8988T (cell line): ENCODE measurements at regions not wholly inside any gene's neighbourhood (a gene's known extent, or its start where the extent isn't known, plus 50 kb on each side); places are given as distances from the start of the nearest gene placed in this dataset.
"Not testable (repeated sequence)": the region's sequence is repeated elsewhere in the genome, so short reads cannot be mapped to it uniquely, and the experiment has no call there.

Experiments used
- DNase-seq: peaks from one replicate; pipeline ENCODE4 v3.0.0; 2011

- DNase-seq = not testable (repeated sequence)
These were observed 109.8 kb downstream of the SEPTIN7 start for GRCh38 chr7:35910621-35911020.

- not testable (repeated sequence) for DNase-seq
These were observed 112.5 kb downstream of the SEPTIN7 start for GRCh38 chr7:35913350-35913749.

DNA sequence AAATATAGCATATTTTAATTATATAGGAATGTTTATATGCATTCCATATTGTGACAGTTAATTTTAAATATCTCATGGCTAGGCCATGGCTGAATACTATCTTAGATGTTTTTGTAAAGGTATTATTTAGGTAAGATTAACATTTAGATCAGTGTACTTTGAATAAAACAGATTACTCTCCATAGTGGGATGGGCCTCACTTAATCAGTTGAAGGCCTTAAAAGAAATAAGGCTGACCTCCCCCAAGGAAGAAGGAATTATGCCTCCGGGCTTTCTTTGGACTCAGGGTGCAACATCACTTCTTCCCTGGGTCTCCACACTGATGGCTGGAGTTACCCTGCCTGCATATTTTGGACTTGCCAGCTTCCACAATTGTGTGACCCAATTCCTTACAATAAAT, 113.4 kb downstream of the SEPTIN7 start:
- DNase-seq = not testable (repeated sequence)

- DNase-seq = not testable (repeated sequence)
These were observed 114.5 kb downstream of the SEPTIN7 start for GRCh38 chr7:35915247-35915955.

DNA sequence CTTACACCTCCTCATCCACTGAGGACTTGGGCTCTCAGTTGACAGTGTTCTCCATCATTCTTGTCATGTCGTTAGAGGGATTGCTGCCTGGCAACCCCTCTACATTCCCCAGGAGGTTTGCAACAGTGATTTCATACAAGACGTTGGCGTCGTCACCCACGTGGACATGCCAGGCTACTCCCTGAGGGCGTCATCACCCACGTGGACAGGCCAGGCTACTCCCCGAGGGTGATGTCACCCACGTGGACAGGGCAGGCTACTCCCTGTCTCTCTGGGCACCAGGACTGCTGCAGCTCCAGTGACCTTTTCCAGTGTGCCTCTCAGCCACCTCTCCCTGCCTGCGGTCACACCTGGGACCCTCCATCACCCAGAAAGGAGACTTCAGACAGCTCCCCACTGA, 117.4 kb downstream of the SEPTIN7 start:
- not testable (repeated sequence) for DNase-seq

- not testable (repeated sequence) for DNase-seq
These were observed 118.8 kb downstream of the SEPTIN7 start for GRCh38 chr7:35919607-35920006.

DNA sequence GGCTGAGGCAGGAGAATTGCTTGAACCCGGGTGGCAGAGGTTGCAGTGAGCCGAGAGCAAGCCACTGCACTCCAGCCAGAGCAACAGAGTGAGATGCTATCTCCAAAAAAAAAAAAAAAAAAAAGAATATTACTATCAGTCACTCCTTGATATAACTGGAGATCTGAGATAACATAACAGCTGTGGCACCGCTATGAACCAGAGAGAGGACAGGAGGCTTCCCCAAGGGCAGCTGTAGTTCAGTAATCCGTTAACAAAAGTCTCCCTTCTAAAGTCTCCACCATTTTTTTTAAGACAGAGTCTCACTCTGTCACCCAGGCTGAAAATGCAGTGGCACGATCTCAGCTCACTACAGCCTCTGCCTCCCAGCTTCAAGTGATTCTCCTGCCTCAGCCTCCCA, 120.5 kb downstream of the SEPTIN7 start:
- not testable (repeated sequence) for DNase-seq

- not testable (repeated sequence) for DNase-seq
These were observed 123.8 kb downstream of the SEPTIN7 start for GRCh38 chr7:35924668-35925067.

DNA sequence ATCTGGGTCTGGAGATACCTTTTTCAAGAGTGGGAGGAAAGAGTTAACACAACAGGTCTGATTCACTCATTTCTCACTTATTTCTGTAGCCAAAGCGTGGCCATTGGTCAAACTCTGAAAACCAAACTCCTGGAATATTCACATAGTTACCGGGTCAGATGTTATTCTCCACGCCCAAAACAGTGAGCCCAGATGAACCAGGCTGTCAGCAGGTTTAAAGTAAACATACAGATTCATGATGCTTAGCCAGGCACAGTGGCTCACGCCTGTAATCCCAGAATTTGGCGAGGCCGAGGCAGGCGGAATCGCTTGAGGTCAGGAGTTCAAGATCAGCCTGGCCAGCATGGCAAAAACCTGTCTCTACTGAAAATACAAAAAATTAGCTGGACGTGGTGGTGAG, 126.1 kb downstream of the SEPTIN7 start:
- not testable (repeated sequence) for DNase-seq

- DNase-seq = not testable (repeated sequence)
These were observed 130.3 kb downstream of the SEPTIN7 start for GRCh38 chr7:35931134-35931533.

- DNase-seq = not testable (repeated sequence)
These were observed 130.7 kb downstream of the SEPTIN7 start for GRCh38 chr7:35931551-35931950.

DNA sequence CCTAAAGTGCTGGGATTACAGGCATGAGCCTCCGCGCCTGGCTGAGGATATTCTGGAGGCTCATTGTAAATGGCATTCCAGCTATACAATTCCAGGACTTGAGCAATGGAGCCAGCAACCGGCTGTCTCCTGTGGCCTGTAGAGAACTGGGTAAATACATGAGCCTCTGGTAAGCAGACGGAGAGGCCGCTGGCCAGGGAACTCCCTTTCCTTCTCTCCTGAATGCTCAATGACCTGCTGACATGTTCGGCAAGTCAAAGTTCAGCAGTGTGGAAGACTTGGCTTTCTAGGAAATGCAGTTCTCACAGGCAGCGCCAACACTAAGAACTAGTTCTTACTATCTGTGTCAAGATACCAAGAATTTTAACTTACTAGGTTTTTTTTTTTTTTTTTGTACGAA, 139.8 kb downstream of the SEPTIN7 start:
- DNase-seq = not testable (repeated sequence)

DNA sequence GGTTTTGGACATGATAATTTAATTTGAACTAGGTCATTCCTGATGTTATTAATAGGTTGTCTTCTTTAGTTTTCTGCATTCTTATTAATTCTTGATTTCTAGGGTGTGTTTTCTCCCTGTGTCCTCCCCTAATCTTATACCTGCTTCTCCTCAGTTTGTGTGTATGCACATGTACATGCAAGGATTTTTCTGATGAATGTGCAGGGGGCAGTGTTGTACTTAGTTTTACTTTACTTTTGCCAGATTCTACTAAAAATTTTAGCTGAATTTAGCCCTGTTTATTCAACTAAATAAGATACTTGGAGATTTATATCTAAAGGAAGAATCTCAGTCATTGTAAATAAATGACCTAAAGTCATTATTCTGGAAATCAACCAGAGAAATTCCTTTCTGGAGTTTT, 144.8 kb downstream of the SEPTIN7 start:
- not testable (repeated sequence) for DNase-seq

- not testable (repeated sequence) for DNase-seq
These were observed 154.9 kb downstream of the SEPTIN7 start for GRCh38 chr7:35955735-35956134.

DNA sequence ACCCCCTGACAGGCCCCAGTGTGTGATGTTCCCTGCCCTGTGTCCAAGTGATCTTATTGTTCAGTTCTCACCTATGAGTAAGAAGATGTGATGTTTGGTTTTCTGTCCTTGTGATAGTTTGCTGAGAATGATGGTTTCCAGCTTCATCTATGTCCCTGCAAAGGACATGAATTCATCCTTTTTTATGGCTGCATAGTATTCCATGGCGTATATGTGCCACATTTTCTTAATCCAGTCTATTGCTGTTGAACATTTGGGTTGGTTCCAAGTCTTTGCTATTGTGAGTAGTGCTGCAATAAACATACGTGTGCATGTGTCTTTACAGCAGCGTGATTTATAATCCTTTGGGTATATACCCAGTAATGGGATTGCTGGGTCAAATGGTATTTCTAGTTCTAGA, 156.1 kb downstream of the SEPTIN7 start:
- not testable (repeated sequence) for DNase-seq

GRCh38 chr7:35961260-35961659, 160.4 kb downstream of the SEPTIN7 start:
- DNase-seq = not testable (repeated sequence)

DNA sequence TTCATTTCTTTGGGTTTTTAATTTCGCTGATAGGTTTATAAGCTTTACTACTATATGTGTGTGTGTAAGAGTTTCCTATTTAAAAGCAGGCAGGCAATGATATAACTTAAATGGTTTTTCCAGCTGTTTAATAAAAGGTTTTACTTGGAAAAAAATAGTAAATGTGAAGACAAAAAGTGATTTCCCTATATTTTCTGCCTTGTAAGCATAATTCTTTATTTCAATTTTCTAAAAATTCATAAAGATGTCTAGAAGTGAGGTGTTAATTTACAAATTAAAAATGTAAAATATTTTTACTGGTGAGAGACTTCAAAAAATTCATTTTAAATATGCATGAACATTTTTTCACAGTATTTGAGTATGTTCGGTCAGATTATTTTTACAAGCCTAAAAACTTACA, 161.8 kb downstream of the SEPTIN7 start:
- DNase-seq = not testable (repeated sequence)

DNA sequence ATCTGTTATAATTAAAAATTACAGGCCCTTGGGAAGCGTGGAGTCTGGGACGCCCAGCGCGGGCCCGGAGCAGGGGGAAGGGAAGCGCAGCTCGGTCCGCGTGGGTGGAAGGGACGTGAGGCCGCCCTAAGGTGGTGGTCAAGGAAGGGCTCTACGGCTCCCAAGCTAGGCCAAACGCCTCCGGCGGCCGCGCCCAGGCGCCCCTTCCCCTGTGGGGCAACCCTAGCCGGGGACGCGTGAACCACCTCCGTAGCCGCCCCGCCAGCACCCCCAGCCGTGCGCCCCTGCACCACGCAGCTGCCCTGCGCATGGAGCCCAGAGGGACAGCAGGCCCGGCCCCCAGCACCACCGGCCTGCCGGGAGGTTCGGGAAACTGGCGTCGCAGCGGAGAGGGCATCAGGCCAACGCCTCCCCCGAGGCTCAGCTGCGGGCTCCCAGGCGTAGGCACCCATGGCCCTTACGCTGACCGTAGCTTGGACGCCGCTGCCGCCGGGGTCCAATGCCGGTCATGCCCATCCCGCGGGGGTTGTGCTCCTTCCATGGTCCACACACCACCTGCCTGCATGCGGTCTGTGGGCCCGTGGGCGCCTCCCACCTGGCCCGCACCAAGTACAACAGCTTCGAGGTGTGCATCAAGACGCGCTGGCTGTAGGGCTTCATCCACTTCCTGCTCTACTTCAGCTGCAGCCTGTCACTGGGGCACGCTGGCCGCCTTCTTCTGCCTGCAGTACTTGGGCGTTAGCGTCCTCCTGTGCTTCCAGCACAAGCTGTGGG, 166.7 kb downstream of the SEPTIN7 start:
- no peak for DNase-seq

- DNase-seq = no peak
These were observed 167.5 kb downstream of the SEPTIN7 start for GRCh38 chr7:35968140-35968940.

DNA sequence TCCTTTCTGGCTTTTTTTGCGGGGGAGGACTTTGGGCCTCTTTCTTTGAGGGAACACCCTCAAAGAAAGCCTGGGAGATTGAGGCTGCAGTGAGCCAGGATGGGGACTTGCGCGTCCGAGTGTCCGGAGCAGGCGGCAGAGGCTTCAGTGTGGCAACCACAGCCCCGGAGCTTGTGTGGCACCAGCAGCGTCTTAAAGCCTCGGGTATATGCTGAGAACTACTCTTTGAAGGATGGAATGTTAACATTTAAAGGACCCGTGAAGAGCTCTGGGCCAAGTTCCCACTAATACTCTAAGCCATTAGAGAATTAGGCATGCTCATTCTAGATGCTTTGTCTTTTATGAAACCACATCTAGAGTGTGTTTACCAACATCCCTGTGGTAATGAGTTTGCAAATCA, 168.2 kb downstream of the SEPTIN7 start:
- no peak for DNase-seq

DNA sequence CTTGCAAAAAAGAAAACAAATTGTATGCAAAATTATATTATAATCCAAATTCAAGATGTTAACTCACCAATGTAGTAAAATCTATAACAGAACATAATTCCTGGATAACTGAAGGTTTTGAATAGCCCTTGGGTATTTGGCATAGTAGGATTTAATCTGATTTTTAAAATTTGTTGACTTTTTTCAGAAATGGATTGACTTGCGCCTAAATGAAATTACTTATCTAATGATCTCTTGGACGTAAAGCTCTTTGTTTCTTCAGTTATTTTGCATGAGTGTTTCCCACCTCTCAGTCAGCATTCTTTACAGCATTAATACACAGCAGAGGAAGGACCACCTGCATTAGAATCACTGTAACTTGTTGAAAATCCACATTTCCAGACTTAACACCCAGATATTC, 169.6 kb downstream of the SEPTIN7 start:
- DNase-seq = no peak

- DNase-seq = no peak
These were observed 170.5 kb downstream of the SEPTIN7 start for GRCh38 chr7:35971133-35971891.
